Amniotic epithelial cell (primary cell): ENCODE measurements at regions not wholly inside any gene's neighbourhood (a gene's known extent, or its start where the extent isn't known, plus 50 kb on each side); places are given as distances from the start of the nearest gene placed in this dataset.

ENCODE experiments used
- DNase-seq: peaks from one replicate; pipeline ENCODE4 v3.0.0-alpha.2; 2010; ENCODE audit warnings: low read depth

GRCh38 chr9:117486426-117486825 is 71.6 kb upstream of the ASTN2 start:
- no peak for DNase-seq

DNA sequence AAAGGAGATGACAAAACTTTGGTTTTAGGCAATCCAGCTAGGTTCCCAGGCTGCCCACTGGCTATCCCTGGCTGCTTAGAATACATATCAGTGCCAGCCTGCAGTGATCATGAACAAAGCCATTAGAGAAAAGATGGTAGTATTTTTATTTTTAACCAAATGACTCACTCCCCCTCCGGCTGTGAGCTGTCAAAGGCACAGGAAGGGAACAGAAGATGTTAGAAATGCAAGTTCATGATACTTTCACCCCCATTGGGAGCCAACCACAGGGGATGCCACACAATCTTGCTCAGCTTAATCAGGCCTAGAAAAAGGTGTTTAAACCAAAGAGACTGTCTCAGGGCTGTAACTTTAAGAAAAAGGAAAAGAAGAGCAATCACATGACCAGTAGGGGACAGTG is 70.3 kb upstream of the ASTN2 start:
- DNase-seq, result no peak

DNA sequence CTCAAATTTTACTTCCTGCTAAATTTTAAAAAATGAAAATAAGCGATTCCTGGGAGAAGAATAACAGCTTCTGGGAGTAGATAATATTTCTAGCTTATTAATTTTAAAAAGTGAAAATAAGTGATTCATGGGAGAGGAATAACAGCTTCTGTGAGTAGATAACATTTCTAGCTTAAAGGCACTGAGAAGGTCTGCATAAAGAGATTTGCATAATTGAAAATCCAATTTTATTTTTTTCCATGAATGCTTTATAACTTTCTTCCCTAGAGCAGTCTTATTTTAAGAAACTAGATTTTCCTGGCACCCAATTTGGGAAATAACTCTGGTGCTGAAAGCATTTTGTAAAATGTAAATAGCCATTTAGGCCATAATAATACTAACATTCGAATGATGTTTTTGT is 65.9 kb upstream of the ASTN2 start:
- DNase-seq, result no peak

DNA sequence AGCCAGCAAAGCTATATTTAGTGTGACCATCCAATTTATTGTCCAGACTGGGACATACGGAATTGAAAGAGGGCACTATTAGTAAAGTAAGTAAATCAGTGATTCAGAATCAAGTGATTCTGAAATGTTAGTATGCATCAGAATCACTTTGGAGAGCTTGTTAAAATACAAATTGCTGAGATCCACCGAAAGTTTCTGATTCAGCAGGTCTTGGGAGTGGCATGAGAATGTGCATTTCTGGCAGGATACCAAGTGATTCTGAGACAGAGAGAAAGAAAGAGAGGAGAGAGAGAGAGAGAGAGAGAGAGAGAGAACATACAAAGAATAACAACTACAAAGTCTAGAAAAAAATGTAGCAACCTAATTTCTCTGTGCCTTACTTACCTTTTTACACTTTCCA is 65.4 kb upstream of the ASTN2 start:
- no peak for DNase-seq

GRCh38 chr9:117473293-117473692 is 58.4 kb upstream of the ASTN2 start:
- DNase-seq, result no peak

DNA sequence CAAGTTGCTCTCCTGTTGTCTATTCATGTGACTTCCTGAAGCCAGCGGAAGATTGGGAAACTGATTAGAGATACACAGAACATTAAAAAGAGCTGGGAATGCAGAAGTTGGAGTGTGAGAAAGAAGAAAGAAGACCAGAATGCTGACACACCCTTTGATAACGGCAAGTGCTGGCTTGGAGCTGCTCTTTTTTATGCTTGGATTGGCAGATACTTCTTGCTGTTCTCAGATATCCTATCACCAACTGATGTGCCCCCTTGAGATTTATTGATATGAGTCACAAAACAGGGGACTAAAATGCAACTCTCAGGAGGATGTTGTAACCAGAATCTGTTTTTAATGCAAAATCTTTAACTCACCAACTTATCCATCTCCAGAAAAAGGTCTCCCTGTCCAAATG is 56.0 kb upstream of the ASTN2 start:
- DNase-seq, result no peak

- no peak for DNase-seq
Measured at GRCh38 chr9:117470455-117470854, 55.6 kb upstream of the ASTN2 start.

- DNase-seq, result no peak
Measured at GRCh38 chr9:117466111-117466510, 51.3 kb upstream of the ASTN2 start.

GRCh38 chr9:117465706-117466105 is 50.8 kb upstream of the ASTN2 start:
- no peak for DNase-seq

DNA sequence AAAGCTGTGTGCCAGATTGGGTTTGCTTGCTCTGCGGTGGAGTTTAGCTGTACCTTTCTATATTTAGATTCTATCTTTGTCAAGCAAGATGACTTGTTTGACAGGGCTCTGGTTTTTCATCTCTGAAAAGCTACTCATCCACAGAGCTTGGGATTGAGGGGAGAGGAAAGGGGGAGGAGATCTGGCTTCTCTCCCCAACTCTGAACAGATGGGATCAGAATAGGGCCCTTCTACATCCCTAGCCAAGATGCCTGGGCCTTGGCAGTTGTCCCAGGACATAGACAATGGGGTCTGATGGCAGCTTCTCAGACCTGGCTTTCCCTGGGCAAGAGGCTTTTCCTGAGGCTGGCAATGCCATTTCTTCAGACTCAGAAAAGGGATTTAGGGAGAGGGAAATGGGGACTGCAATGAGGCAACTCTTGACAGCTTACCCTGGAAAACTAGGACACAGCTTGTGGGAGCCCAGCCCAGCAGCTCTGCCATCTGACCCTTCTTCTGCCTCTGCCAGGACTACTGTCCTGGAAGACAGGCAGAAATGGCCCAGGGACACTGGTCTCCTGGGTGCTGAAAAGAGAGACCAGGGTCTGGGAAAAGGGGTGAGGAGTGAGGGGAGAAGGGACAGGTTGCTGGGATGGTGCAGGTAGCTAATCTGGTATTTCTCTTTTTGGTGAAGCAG is 50.2 kb upstream of the ASTN2 start:
- DNase-seq, result no peak
